AG04449 (cell line): ENCODE measurements at regions not wholly inside any gene's neighbourhood (a gene's known extent, or its start where the extent isn't known, plus 50 kb on each side); places are given as distances from the start of the nearest gene placed in this dataset.

Experiments
- CTCF ChIA-PET: fragments of 350-600 bp; formaldehyde crosslinking; extraction: SDS; loops from one replicate; lab custom pipeline; 2021; ENCODE audit warnings: antibody characterized with exemption; lab: Yijun Ruan, JAX
- POLR2A ChIA-PET: fragments of 400-600, 350-600 bp; formaldehyde crosslinking; extraction: SDS; loops from one replicate; lab custom pipeline; 2020; ENCODE audit warnings: antibody characterized with exemption, inconsistent platforms; lab: Yijun Ruan, JAX
- DNase-seq: peaks from one replicate; pipeline ENCODE4 v3.0.0-alpha.2; 2010; ENCODE audit warnings: low read depth, low spot score
- H3K4me3 ChIP-seq: 2 replicates; pipeline ENCODE4 v1.5.1; 2011; ENCODE audit warnings: low read depth, mild to moderate bottlenecking, control low read depth, low read length
- CTCF ChIP-seq: IDR thresholded peaks from one replicate; pipeline ENCODE4 v1.5.1; 2011; ENCODE audit warnings: mild to moderate bottlenecking, moderate library complexity, low read length, control low read depth, inconsistent platforms; ENCODE audit not compliant: insufficient read depth; ENCODE audit errors: missing control alignments

- POLR2A ChIA-PET, result no interaction called here
- CTCF ChIA-PET, result no interaction called here
- H3K4me3 ChIP-seq, result no peak overlapping the region
- no peak for TF ChIP-seq CTCF
- no peak for DNase-seq
Observed at GRCh38 chr6:163983679-163984078, 569.2 kb downstream of the QKI start.

GRCh38 chr6:163974322-163974721, 559.8 kb downstream of the QKI start:
- DNase-seq, result no peak
- POLR2A ChIA-PET, result no interaction called here
- CTCF ChIA-PET, result no interaction called here
- no peak overlapping the region for H3K4me3 ChIP-seq
- TF ChIP-seq CTCF, result no peak

- CTCF ChIA-PET, result interaction anchor here (0.8 kb wide), 1 partner anchor 545 kb away, joined by 3 read pairs; no protein-coding TSS in a partner anchor
- POLR2A ChIA-PET, result no interaction called here
- DNase-seq, result no peak
- no peak overlapping the region for H3K4me3 ChIP-seq
- TF ChIP-seq CTCF, result no peak
Observed at GRCh38 chr6:163971841-163972838, 557.6 kb downstream of the QKI start.

- ChIA-PET POLR2A (no interaction called here), CTCF (interaction anchor here (0.8 kb wide), 1 partner anchor 543 kb away, joined by 3 read pairs; no protein-coding TSS in a partner anchor)
- no peak for TF ChIP-seq CTCF
- no peak overlapping the region for H3K4me3 ChIP-seq
- no peak for DNase-seq
Observed at GRCh38 chr6:163970846-163971564, 556.5 kb downstream of the QKI start.

- POLR2A ChIA-PET, result no interaction called here
- CTCF ChIA-PET, result no interaction called here
- DNase-seq, result no peak
- H3K4me3 ChIP-seq, result no peak overlapping the region
- TF ChIP-seq CTCF, result no peak
Observed at GRCh38 chr6:163965426-163966348, 551.2 kb downstream of the QKI start.
